GM12872 (cell line): ENCODE measurements at regions not wholly inside any gene's neighbourhood (a gene's known extent, or its start where the extent isn't known, plus 50 kb on each side); places are given as distances from the start of the nearest gene placed in this dataset.

Source experiments
- CTCF ChIP-seq: IDR thresholded peaks from 3 replicates; pipeline ENCODE4 v1.5.1; 2011; ENCODE audit warnings: low read depth, mild to moderate bottlenecking, low read length, moderate library complexity; ENCODE audit not compliant: insufficient read depth

GRCh38 chr2:204313256-204313655, 232.0 kb upstream of the PARD3B start:
- TF ChIP-seq CTCF, result no peak

- no peak for TF ChIP-seq CTCF
Measured at GRCh38 chr2:204315236-204315662, 230.0 kb upstream of the PARD3B start.

GRCh38 chr2:204317640-204318039, 227.6 kb upstream of the PARD3B start:
- no peak for TF ChIP-seq CTCF

GRCh38 chr2:204321027-204321800, 224.1 kb upstream of the PARD3B start:
- no peak for TF ChIP-seq CTCF

GRCh38 chr2:204321910-204322751, 223.1 kb upstream of the PARD3B start:
- TF ChIP-seq CTCF, result no peak

- TF ChIP-seq CTCF, result peak; percentile 80
Measured at GRCh38 chr2:204325468-204325867, 219.8 kb upstream of the PARD3B start.

GRCh38 chr2:204328373-204328772, 216.9 kb upstream of the PARD3B start:
- TF ChIP-seq CTCF, result no peak
